ENCODE measurements at regions not wholly inside any gene's neighbourhood (a gene's known extent, or its start where the extent isn't known, plus 50 kb on each side); places are given as distances from the start of the nearest gene placed in this dataset.

GRCh38 chr9:81465468-81466011, 223.8 kb downstream of the TLE1 start:
- no peak; the same call in 1 of the 2 replicates for TF ChIP-seq CTCF (IDR thresholded peaks at IDR 0.05; ENCODE audit: low read depth, low read length)
- no peak for DNase-seq (ENCODE audit: extremely low read depth, low read depth)

GRCh38 chr9:81462801-81463200, 226.5 kb downstream of the TLE1 start:
- TF ChIP-seq CTCF (IDR thresholded peaks at IDR 0.05; ENCODE audit: low read depth, low read length) = no peak
- no peak for DNase-seq (ENCODE audit: extremely low read depth, low read depth)

GRCh38 chr9:81461196-81461595, 228.2 kb downstream of the TLE1 start:
- no peak for DNase-seq (ENCODE audit: extremely low read depth, low read depth)
- TF ChIP-seq CTCF (IDR thresholded peaks at IDR 0.05; ENCODE audit: low read depth, low read length) = no peak

GRCh38 chr9:81460693-81461092, 228.7 kb downstream of the TLE1 start:
- DNase-seq (ENCODE audit: extremely low read depth, low read depth) = no peak
- TF ChIP-seq CTCF (IDR thresholded peaks at IDR 0.05; ENCODE audit: low read depth, low read length) = no peak

- no peak for TF ChIP-seq CTCF (IDR thresholded peaks at IDR 0.05; ENCODE audit: low read depth, low read length)
- no peak for DNase-seq (ENCODE audit: extremely low read depth, low read depth)
These were observed 229.8 kb downstream of the TLE1 start for GRCh38 chr9:81459591-81459990.

- DNase-seq (ENCODE audit: extremely low read depth, low read depth) = no peak
- TF ChIP-seq CTCF (IDR thresholded peaks at IDR 0.05; ENCODE audit: low read depth, low read length) = no peak
These were observed 232.8 kb downstream of the TLE1 start for GRCh38 chr9:81456431-81457006.

- TF ChIP-seq CTCF (IDR thresholded peaks at IDR 0.05; ENCODE audit: low read depth, low read length) = no peak
- no peak for DNase-seq (ENCODE audit: extremely low read depth, low read depth)
These were observed 233.7 kb downstream of the TLE1 start for GRCh38 chr9:81455462-81456219.

Data from AG09319 (cell line).